ENCODE measurements at regions not wholly inside any gene's neighbourhood (a gene's known extent, or its start where the extent isn't known, plus 50 kb on each side); places are given as distances from the start of the nearest gene placed in this dataset.

- TF ChIP-seq IRF2 (CRISPR knock-in tag; IDR thresholded peaks at IDR 0.05; ENCODE audit: borderline replicate concordance, low read depth) (no peak), TEAD4 (CRISPR knock-in tag; IDR thresholded peaks at IDR 0.05) (no peak), MXD4 (CRISPR knock-in tag; IDR thresholded peaks at IDR 0.05; ENCODE audit: borderline replicate concordance) (no peak), CREB1 (CRISPR knock-in tag; IDR thresholded peaks at IDR 0.05) (no peak), TEAD1 (CRISPR knock-in tag; IDR thresholded peaks at IDR 0.05) (no peak), USF2 (CRISPR knock-in tag; IDR thresholded peaks at IDR 0.05) (no peak)
- TF ChIP-seq, protein P1, sequence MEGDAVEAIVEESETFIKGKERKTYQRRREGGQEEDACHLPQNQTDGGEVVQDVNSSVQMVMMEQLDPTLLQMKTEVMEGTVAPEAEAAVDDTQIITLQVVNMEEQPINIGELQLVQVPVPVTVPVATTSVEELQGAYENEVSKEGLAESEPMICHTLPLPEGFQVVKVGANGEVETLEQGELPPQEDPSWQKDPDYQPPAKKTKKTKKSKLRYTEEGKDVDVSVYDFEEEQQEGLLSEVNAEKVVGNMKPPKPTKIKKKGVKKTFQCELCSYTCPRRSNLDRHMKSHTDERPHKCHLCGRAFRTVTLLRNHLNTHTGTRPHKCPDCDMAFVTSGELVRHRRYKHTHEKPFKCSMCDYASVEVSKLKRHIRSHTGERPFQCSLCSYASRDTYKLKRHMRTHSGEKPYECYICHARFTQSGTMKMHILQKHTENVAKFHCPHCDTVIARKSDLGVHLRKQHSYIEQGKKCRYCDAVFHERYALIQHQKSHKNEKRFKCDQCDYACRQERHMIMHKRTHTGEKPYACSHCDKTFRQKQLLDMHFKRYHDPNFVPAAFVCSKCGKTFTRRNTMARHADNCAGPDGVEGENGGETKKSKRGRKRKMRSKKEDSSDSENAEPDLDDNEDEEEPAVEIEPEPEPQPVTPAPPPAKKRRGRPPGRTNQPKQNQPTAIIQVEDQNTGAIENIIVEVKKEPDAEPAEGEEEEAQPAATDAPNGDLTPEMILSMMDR (IDR thresholded peaks at IDR 0.05) = no peak
Measured at GRCh38 chr17:13792314-13792713, 190.6 kb upstream of the HS3ST3A1 start.

Measured in WTC11 (cell line).